Ramos (cell line): ENCODE measurements at regions not wholly inside any gene's neighbourhood (a gene's known extent, or its start where the extent isn't known, plus 50 kb on each side); places are given as distances from the start of the nearest gene placed in this dataset.
"Not testable (repeated sequence)": the region's sequence is repeated elsewhere in the genome, so short reads cannot be mapped to it uniquely, and the experiment has no call there.

Experiments used
- in situ Hi-C: fragments of 300-500 bp; cut with MboI; formaldehyde crosslinking; loops from one replicate; pipeline ENCODE4 v1.14.3; 2022; ENCODE audit warnings: low sequenced_read_pairs; ENCODE audit not compliant: unreplicated experiment

GRCh38 chr1:96541491-96541890, 180.1 kb upstream of the PTBP2 start:
- in situ Hi-C loops: no loop called here

- in situ Hi-C loops: no loop called here
Observed at GRCh38 chr1:96544051-96544830, 177.3 kb upstream of the PTBP2 start.

GRCh38 chr1:96544831-96545221, 176.8 kb upstream of the PTBP2 start:
- in situ Hi-C loops: no loop called here

GRCh38 chr1:96545935-96546656, 175.5 kb upstream of the PTBP2 start:
- in situ Hi-C loops: no loop called here

- in situ Hi-C loops: no loop called here
Observed at GRCh38 chr1:96550061-96550460, 171.5 kb upstream of the PTBP2 start.

- in situ Hi-C loops: no loop called here
Observed at GRCh38 chr1:96552451-96552850, 169.1 kb upstream of the PTBP2 start.

GRCh38 chr1:96553811-96554210, 167.8 kb upstream of the PTBP2 start:
- in situ Hi-C loops: no loop called here

GRCh38 chr1:96554364-96554763, 167.2 kb upstream of the PTBP2 start:
- in situ Hi-C loops: no loop called here

GRCh38 chr1:96557336-96557735, 164.2 kb upstream of the PTBP2 start:
- in situ Hi-C loops: no loop called here

GRCh38 chr1:96558635-96559034, 162.9 kb upstream of the PTBP2 start:
- in situ Hi-C loops: no loop called here

- in situ Hi-C loops: no loop called here
Observed at GRCh38 chr1:96559181-96559580, 162.4 kb upstream of the PTBP2 start.

GRCh38 chr1:96559707-96560596, 161.6 kb upstream of the PTBP2 start:
- in situ Hi-C loops: no loop called here

GRCh38 chr1:96562094-96562493, 159.5 kb upstream of the PTBP2 start:
- in situ Hi-C loops: no loop called here

- in situ Hi-C loops: not testable (repeated sequence)
Observed at GRCh38 chr1:96564401-96564800, 157.2 kb upstream of the PTBP2 start.

- in situ Hi-C loops: no loop called here
Observed at GRCh38 chr1:96565546-96565945, 156.0 kb upstream of the PTBP2 start.

- in situ Hi-C loops: no loop called here
Observed at GRCh38 chr1:96568639-96569038, 152.9 kb upstream of the PTBP2 start.

GRCh38 chr1:96569288-96569687, 152.3 kb upstream of the PTBP2 start:
- in situ Hi-C loops: no loop called here

GRCh38 chr1:96579636-96580035, 141.9 kb upstream of the PTBP2 start:
- in situ Hi-C loops: no loop called here

- in situ Hi-C loops: no loop called here
Observed at GRCh38 chr1:96580920-96581319, 140.7 kb upstream of the PTBP2 start.

GRCh38 chr1:96581772-96582171, 139.8 kb upstream of the PTBP2 start:
- in situ Hi-C loops: no loop called here

- in situ Hi-C loops: no loop called here
Observed at GRCh38 chr1:96583903-96584302, 137.7 kb upstream of the PTBP2 start.
